ENCODE measurements at regions not wholly inside any gene's neighbourhood (a gene's known extent, or its start where the extent isn't known, plus 50 kb on each side); places are given as distances from the start of the nearest gene placed in this dataset.

GRCh38 chr7:22884911-22885788, 62.5 kb upstream of the TOMM7 start (continued):
- no peak for TF ChIP-seq ZNF331 (CRISPR knock-in tag; IDR thresholded peaks at IDR 0.05; ENCODE audit: low read depth)
- TF ChIP-seq ZNF462 (CRISPR knock-in tag; IDR thresholded peaks at IDR 0.05): no peak
- no peak for TF ChIP-seq CREB1 (CRISPR knock-in tag; IDR thresholded peaks at IDR 0.05; ENCODE audit: low read depth)
- TF ChIP-seq JUNB (IDR thresholded peaks at IDR 0.05; ENCODE audit: unreplicated experiment): no peak

GRCh38 chr7:22882106-22882505, 59.5 kb upstream of the TOMM7 start:
- no peaks in the 10 kb centered on the region for H3K27me3 ChIP-seq (ENCODE audit: insufficient read depth)
- TF ChIP-seq CTCF (conservative IDR thresholded peaks at IDR 0.05; ENCODE audit: low read depth in 2 of 2) (no peak), REST (IDR thresholded peaks at IDR 0.05; ENCODE audit: unreplicated experiment) (no peak)

More at GRCh38 chr7:22882106-22882505, 59.5 kb upstream of the TOMM7 start:
- no peak overlapping the region for H3K27ac ChIP-seq (ENCODE audit: low read depth)
- no peak overlapping the region for H3K4me3 ChIP-seq
- H3K9me2 ChIP-seq (ENCODE audit: insufficient read depth): peaks cover 7% of the 10 kb centered on the region; the same call in 1 of the 2 replicates
- H3K4me1 Mint-ChIP-seq: peaks cover 2% of the 10 kb centered on the region
- no peak for DNase-seq (ENCODE audit: low spot score)
- H3K9me3 Mint-ChIP-seq: peaks cover 10% of the 10 kb centered on the region; the same call in 2 of the 3 replicates
- H3K79me2 ChIP-seq (replicated peaks; ENCODE audit: insufficient read depth): no peaks in the 10 kb centered on the region
- 0 out of 3 replicates have a peak, but pooled peaks cover 3% of the 10 kb centered on the region for H3K36me3 Mint-ChIP-seq (ENCODE audit: low read depth)
- peaks cover 3% of the 10 kb centered on the region for H3K27me3 Mint-ChIP-seq (ENCODE audit: insufficient read depth, low read depth, poor library complexity)
- no peaks in the 10 kb centered on the region for H3K4me1 ChIP-seq (ENCODE audit: insufficient read depth)
- H4K20me1 ChIP-seq (replicated peaks; ENCODE audit: insufficient read depth): no peaks in the 10 kb centered on the region
- no peak overlapping the region for H3K4me3 Mint-ChIP-seq
- H3K27ac Mint-ChIP-seq: no peak overlapping the region
- H3K36me3 ChIP-seq (ENCODE audit: insufficient read depth): no peaks in the 10 kb centered on the region
- no peak overlapping the region for H2AFZ ChIP-seq
- no peaks in the 10 kb centered on the region for H3F3A ChIP-seq (replicated peaks; ENCODE audit: low read depth)
- ATAC-seq: no peak
- H3K4me2 ChIP-seq: no peak overlapping the region
